ENCODE measurements at regions not wholly inside any gene's neighbourhood (a gene's known extent, or its start where the extent isn't known, plus 50 kb on each side); places are given as distances from the start of the nearest gene placed in this dataset.

DNA sequence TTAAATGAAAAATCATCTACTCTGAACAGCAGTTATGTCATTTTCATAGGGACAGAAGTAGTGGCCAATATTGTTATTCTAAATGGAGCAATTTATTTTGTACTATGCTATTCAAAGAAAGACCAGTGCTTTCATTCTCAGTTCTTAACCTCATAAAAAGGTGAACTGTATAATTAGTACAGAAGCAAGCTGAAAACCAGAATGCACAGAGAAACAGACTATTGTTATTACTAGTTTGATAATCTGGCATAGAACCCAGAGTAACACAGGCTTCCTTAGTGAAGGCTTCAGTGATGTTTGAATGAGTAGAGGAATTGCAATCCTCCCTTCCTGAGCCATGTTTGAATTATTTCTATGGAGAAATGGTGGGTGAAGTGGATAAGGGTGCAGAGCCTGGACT, 131.6 kb upstream of the LRRC7 start:
- DNase-seq (ENCODE audit: low spot score): no peak

DNA sequence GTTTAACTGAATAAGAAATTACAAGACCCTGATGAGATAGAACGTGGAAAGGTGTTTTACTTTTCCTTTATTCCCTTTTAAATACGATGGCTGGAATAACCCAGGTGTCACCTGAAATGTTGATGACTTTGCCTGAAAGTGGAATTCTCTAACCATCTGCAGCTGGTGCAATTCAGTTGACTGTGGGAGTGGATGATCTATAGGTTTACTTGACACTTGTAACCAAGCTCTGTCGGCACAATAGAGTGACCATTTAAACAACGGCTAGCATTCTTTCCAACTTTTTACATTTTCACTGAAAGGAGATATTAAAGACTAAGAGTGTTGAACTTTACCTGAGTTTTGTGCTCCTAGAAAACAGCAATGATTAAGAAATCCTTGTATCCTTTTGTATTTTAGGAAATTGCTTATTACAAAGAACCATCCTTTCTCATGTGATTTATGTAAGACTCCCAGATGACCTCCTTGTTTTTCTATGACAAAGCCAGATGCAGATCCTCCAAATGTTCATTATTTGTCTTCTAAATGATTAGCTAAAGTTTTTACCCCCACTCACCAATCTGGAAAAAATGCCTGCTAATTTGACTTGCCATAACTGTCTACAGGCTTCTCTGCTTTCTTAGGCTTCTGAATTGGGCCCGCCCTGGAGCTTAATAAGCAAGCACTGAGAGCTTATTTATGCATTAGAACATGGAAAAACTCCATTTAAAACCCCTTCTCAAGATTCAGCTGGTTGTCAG, 129.5 kb upstream of the LRRC7 start:
- no peak for DNase-seq (ENCODE audit: low spot score)

DNA sequence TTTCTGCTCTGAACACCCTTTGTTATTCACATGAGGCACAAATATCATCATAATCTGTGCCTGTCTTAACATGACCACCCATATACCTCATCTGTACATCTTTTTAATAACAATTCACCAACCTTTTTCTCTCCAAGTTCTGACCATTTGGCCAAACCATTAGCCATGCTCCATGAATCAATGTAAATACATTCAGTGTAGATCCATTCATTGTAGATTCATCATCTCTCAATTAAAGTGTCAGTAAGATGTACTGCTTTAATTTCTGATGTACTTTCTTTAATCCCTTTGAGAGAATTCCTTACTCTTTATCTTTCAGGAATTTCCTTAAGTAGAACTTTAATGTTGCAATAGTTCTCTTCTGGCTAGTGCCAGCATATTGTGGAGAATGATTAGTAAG, 126.2 kb upstream of the LRRC7 start:
- no peak for DNase-seq (ENCODE audit: low spot score)

DNA sequence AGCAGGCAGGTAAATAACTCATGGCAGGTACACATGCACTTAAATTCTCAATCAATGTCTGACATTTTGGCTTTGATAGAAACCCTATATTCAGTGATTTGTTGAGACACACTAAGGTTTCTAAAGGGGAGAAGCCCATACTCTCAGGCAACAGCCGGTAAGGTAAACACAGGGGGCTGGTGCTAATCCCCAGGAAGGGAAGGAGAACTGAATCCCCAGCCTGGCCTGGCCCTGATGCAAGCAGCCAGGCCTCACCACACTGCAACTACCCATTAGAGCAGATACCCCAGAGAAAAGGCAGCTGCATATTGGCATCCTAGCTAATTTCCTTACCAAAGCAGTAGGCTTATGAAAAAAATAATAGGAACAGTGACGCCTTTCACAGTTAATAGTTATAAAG, 116.5 kb upstream of the LRRC7 start:
- DNase-seq (ENCODE audit: low spot score): no peak

DNA sequence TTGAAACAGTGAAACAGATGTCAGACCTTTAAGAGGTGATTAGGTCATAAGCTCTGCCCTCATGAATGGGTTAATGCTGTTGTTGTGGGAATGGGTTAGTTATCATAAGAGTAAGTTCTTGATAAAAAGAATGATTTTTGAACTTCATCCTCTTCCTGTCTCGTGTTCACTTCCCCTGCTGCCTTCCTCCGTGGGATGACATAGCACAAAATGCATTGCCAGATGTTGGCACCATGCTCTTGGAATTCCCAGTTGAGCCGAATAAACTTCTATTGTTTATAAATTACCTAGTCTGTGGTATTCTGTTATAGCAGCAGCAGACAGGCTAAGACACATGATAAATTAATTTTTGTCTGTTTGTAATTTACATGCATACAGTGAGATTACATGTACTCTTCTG, 112.0 kb upstream of the LRRC7 start:
- no peak for DNase-seq (ENCODE audit: low spot score)

DNA sequence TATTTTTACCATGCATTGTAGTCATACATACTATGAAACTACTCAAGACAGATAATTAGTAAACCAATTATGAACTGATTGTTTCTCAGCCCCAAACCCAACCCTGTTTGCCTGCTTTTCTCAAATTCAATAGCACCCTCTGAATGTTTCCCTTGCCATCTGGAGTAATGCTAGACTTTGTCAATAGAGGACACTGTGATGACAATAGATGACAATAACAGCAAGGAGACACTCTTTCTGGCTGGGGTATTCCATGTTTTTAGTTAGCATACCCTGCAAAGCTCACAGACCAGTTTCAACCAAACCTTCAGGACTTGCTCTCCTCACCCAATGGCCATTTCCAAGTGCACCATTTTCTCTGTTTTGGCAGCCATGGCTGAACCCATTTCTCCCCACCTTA, 108.5 kb upstream of the LRRC7 start:
- no peak for DNase-seq (ENCODE audit: low spot score)

DNA sequence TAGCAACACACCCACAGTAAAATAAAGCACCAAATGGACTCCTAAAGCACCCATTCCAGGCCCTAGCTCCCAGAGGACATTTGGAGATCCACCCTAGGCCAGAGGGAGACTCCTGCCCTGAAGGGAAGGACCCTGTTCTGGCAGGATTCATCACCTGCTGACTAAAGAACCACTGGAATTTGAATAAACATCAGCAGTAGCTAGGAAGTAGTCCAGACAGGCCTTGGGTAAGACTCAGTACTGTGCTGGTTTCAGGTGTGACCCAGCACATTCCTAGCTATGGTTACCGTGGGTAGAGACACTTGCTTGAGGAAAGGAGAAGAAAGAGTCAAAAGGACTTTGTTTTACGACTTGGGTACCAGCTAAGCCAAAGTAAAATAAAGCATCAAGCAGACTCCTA, 92.7 kb upstream of the LRRC7 start:
- no peak for DNase-seq (ENCODE audit: low spot score)

DNA sequence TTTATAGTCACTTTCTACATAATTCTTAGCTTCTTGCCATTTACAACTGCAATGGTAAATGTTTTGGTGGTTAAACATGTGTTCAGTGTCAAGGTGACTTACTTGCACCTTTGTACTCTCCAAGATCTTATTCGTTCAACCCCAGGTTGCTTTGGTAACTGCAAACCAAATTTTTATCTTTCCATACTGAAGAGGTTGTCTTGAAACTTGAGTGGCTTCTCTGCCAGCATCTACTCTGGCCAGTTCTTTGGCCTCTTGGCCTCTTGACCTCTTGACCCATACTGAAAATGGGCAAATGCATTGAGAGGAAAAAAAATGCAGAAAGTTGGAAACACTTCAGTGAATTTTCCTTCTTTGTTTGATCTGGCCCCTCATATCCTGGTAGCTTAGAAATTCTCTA, 88.0 kb upstream of the LRRC7 start:
- DNase-seq (ENCODE audit: low spot score): no peak

DNA sequence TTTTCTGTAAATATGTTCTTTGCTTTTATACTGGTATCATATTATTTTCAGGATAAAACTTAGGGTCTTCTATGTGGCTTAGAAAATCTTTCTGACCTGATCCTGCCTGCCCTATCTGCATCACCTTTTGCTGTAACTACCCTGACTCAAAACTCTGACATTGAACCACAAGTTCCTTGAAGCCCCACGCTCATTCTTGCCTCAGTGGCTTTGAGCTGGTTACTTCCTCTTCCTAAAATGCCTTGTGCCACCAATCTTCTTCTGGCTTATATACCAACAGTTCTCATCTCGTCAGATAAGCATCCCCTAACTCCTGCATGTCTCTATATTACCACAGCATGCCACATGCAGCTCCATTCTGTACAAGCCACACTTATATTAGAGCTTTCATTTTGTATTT, 84.5 kb upstream of the LRRC7 start:
- DNase-seq (ENCODE audit: low spot score): no peak

DNA sequence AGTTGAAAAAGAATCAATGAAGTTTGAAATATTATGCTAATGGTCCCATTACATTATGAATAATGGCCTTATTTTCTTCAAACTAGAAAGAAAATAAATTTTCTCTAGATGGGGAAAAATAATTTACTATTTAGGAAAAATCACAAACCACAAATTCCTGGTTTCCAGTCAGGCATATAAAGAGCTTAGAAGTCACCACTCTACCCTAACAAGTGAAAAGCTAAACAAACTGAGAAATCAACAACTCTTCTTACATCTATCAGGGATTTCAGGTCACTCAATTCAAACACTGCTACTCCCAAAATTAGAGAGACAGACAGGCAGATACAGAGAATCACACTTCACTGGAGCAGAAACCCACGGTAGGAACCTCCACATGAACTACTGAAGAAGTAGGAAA, 82.1 kb upstream of the LRRC7 start:
- no peak for DNase-seq (ENCODE audit: low spot score)

DNA sequence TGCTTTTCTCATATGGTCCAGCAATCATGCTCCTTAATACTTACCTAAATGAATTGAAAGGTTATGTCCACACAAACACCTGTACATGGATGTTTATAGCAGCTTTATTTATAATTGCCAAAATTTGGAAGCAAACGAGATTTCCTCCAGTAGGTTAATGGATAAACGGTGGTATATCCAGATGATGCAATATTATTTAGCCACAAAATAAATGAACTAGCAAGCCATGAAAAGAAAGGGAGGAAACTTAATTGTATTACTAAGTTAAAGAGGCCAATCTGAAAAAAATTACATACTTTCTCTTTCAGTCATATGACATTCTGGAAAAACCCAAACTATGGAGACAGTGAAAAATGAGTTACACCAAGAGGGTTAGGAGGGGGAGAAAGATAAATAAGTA, 76.3 kb upstream of the LRRC7 start:
- no peak for DNase-seq (ENCODE audit: low spot score)

DNA sequence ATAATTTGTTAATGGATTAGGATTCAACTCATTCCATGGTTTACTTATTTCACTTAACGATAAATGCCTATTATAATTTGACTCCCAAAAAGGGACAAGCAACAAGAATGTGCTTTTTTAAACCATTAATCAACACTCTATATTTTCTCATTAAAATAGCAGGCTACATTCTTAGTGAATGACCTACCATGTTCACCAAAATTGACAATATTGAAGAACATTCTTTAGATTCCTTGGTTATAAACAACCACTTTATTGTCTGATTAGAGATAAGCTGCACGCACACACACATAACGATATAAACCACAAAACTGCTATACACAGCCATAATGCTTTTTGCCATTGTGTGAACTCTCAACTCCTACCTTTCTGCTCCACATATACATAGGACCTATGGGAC, 75.4 kb upstream of the LRRC7 start:
- DNase-seq (ENCODE audit: low spot score): no peak

DNA sequence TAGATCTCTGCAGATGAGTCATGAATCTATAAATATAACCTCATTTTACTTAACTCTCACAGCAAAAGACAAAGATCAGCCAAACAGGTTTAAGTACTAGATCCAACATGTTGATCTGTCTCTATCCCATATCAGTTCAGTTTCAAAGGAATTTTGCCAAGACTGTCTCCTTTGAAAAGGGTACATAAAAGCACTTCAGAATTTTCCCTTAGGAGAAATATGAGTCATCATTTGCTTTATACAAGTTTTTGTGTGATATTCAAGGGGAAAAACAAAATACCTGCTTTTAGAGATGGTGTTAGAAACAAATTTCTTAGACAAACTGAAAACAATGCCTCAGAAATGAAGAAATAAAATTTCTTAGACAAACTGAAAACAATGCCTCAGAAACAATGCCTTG, 73.5 kb upstream of the LRRC7 start:
- no peak for DNase-seq (ENCODE audit: low spot score)

DNA sequence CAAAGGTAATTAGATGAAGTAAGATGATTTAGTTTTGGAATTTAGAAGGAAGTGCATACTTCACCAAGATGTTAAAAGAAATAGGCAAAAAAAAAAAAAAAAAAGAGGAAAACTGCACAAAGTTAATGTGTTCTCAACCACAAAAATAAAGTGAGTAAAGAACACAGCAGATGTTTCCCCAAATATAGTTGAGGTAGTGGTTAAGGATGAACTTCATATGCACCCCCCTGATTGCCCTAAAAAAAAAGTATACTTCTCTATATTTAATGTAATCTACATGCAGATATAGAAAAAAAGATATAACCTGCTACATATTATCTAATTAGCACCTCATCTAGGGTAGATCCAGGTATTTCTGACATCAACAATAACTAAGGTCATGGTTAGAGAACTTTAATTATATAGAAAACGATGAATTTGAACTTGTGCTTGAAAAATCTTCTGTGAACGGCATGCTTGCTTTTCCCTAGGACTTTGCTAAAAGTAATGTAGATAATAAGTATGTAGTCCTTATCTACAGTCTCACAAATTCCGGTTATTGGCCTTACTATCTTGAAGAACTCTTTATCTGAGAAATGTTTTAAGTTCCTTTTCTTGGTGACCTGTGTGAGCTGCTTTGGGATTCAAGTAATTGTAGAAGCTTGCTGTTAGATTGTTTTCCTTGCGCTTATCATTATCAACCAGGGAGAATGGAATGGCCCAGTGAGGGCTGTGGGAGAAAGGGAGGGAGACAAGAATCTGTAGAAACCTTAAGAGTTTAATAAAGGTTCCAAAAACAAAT, 70.1 kb upstream of the LRRC7 start:
- DNase-seq (ENCODE audit: low spot score): no peak

DNA sequence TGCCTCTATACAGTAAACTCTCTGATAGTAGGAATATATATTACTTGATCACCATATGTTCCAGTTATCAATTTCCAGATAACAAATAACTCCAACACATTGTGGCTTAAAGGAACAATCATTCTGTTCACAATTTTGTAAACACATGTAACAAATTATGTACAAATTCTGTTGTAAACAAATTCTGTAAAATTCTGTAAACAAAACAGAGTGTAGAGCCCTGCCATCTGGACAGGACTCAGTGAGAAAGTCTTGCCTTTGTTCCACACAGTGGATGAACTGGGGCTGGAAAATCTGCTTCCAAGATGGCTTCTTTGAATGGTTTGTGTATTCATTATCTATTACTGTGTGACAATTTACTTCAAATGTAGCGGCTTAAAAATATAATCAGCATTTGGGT, 69.0 kb upstream of the LRRC7 start:
- DNase-seq (ENCODE audit: low spot score): no peak

DNA sequence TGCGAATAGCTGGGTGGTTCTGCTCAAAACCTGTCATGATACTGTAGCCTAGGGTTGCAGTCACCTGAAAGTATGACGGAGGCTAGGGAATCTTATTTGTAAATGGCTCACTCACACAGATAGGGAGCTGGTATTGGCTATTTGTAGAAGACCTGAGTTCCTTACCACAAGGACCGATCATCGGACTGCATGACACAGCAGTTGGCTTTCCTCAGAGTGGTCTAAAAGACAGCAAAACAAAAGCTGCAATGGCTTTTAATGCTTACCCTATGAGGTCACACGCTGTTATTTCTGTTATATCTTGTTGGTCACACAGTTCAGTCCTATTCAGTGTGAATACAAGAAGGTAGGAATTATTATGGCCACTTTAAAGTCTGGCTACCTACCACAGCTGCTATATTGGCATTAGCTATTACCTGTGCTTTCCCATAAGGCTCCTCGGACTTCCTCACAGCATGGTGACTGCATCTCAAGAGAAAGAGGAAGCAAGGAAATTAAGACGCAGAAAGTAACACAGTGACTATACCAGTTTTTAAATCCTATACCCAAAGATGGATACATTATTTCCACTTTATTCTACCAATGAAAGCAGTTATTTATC, 68.4 kb upstream of the LRRC7 start:
- no peak for DNase-seq (ENCODE audit: low spot score)

DNA sequence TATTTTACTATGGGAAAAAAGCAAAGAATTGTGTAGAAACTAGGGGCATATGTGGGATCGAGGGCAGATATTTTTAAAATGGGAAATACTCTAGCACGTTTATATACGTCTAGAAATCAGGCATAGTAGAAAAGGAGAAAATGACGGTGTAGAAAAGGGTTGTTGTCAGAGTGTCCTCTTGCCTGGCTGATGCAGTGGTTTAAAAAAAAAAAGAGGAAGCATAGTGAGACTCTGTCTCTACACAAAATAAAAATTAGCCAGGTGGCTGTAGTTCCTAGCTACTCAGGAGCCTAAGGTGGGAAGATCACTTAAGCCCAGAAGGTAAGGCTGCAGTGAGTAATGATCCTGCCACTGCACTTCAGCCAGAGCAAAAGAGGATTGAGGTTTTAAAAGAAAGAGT, 64.7 kb upstream of the LRRC7 start:
- DNase-seq (ENCODE audit: low spot score): peak; percentile 5

DNA sequence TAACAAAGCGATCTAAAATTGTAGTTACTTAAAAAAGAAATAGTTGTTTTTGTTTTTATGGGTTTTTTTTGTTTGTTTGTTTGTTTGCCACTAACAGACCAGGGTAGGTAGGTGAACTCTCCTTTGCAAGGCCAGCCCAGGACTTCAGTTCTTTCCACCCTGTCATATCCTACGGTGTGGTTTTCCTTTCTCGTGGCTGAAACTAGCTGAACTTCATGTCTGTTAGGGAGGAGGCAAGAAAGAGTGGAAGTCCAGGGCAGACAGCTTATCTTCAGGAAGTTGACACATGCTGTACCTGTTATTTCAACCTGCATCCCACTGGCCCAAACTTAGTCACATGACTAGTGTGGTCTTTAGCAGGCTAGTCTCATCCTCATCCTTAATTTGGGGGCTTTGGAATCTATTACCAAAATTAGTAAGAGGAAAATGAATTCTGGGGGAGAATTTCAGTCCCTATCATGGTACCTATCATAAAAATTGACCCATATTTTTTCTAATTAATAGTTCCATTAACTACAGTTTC, 62.9 kb upstream of the LRRC7 start:
- no peak for DNase-seq (ENCODE audit: low spot score)

DNA sequence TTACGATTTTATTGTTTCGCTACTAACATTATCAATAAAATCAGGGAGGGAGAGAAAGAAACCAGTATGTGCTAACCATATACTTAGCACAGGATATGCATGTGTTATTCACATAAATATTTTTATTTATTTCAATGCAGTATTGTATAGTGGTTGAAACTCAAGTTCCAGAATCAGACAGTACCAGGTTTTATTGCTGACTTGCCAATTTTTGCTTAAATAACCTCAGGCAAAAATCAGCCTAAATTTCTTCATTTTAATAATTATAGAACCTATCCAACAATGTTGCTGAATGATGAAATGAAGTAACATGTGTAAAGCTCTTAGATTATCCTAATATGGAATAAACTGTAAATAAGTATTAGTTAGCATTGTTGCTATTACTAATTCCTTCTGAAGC, 61.4 kb upstream of the LRRC7 start:
- DNase-seq (ENCODE audit: low spot score): no peak

DNA sequence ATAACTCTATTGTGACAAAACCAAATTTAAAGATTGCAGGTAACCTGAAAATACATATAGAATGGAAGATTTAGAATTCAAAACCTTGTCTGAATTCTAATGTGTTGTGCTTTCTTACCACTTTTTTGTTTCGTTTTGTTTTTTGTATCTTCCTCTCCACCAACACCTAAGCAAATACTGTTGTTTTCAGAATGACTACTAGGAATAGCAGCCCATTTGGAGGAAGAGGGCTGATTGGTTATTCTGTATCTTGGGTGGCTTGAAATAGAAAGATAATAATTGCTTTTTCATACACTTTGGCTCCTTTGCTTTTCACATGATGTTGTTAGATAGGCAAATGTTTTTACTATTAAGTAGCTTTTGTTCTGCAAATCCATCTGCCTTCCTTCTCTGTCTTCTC, 61.0 kb upstream of the LRRC7 start:
- no peak for DNase-seq (ENCODE audit: low spot score)

DNA sequence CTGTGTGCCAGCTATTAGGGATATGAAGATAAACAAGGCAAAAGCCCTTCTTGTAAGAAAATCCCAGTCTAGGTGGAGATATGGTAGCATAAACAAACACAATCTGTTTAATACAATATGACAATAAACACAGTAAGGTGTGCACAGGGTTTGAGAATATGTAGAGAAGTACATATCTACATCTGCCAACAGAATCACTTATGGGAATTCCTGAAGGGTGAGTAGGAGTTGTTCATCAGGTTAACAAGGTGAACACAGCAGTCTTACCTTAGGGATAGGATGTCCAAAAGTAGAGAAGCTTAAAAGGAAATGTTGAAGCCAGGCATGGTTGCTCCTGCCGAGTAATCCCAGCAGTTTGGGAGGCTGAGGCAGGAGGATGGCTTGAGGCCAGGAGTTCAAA, 57.7 kb upstream of the LRRC7 start:
- DNase-seq (ENCODE audit: low spot score): no peak

DNA sequence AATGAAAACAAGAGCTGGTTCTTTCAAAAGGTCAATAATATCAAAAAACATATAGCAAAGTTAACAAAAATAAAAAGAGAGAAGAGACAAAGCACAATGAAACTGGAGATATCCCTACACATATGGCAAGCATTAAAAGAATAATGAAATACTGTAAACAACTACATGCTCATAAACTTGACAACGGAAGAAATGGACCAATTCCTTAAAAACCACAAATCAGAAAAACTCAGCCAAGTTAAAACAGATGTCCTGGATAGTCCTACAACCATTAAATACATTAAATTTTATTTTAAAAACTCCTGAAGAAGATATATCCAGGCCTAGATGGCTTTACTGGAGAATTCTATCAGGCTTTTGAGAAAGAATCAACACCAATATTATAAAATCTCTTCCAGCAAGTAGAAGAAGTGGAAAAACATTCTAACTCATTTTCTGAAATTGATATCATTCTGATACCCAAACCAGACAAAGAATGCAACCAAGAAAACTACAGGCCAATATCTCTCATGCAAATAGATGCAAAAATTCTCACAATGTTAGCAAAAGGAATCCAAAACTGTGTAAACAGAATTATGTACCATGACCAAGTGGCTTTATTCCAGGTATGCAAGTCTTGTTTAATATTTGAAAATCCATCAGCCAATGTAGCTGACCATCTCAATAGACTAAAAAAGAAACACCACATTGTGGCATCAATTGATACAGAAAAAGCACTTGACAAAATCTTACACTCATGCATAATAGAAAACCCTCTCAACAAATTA, 56.1 kb upstream of the LRRC7 start:
- no peak for DNase-seq (ENCODE audit: low spot score)

DNA sequence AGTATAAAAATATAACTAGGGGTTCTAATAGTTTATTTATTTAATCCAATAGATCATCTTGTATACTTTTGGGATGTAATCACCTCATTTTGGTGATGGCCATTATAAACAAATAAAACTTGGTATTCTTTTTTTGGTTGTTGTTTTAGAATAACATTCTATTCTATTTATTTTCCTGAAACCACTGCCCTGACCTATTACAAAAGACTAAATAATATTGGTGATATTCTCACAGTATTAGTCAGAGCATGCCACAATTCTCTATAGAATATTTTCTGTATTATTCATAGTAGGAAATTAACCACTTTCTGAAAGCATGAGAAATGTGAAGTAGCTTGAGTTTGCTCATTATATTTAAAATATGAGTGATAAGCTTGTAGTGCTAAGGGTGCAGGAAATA, 54.1 kb upstream of the LRRC7 start:
- DNase-seq (ENCODE audit: low spot score): no peak
